GM21528 (cell line): ENCODE measurements at regions not wholly inside any gene's neighbourhood (a gene's known extent, or its start where the extent isn't known, plus 50 kb on each side); places are given as distances from the start of the nearest gene placed in this dataset.
"Not testable (repeated sequence)": the region's sequence is repeated elsewhere in the genome, so short reads cannot be mapped to it uniquely, and the experiment has no call there.

Experiments
- ATAC-seq: cut with Tn5 transposase; IDR thresholded peaks from one replicate; pipeline ENCODE4 v1.9.1; 2021; ENCODE audit warnings: mild to moderate bottlenecking, moderate library complexity; ENCODE audit not compliant: unreplicated experiment, low FRiP score

DNA sequence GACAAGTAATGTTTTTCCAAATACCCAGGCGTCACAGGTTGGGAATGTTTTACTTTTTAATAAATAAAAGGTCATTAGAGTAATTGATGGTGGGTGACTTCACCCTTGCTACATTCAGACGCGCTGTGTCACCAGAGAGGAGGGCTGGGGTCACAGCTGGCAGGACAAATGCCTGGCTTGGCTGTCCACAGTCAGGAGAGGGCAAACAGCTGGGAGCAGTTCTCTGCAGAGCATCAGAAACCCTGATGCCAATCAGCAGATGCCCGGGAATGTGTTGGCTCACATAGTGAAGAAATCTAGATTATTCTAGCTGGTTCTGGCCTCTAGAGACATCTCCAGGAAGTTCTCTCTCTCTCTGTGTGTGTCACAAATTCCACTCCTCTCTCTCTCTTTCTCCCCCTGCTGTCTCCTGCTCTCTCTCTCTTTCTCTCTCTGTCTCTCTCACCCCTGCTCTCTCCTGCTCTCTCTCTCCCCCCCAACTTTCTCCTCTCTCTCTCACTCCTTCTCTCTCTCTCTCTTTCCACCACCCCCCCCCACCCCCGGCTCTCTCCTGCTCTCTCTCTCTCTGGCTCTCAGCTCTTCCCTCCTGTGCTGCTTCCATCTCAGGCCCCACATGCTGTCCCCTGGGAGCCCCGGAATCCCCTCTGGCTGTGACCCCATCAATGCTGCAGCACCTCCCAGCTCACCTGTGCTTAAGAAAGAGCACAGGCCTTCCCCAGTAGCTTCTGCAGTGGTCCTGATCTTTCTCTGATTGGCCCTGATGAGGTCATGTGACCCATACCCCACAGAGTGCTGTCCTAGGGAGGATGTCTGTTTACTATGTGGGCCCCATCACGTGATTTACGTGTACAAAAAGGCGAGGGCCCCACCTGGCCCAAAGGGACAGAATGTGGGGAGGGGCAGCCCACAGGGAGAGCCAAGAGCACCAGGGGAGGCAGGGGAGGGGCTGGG is 331.5 kb downstream of the ADGRD1 start:
- not testable (repeated sequence) for ATAC-seq

GRCh38 chr12:131285905-131286295 is 332.2 kb downstream of the ADGRD1 start:
- not testable (repeated sequence) for ATAC-seq

- not testable (repeated sequence) for ATAC-seq
Measured at GRCh38 chr12:131286301-131286700, 332.6 kb downstream of the ADGRD1 start.

- ATAC-seq: no peak
Measured at GRCh38 chr12:131287015-131287937, 333.6 kb downstream of the ADGRD1 start.

DNA sequence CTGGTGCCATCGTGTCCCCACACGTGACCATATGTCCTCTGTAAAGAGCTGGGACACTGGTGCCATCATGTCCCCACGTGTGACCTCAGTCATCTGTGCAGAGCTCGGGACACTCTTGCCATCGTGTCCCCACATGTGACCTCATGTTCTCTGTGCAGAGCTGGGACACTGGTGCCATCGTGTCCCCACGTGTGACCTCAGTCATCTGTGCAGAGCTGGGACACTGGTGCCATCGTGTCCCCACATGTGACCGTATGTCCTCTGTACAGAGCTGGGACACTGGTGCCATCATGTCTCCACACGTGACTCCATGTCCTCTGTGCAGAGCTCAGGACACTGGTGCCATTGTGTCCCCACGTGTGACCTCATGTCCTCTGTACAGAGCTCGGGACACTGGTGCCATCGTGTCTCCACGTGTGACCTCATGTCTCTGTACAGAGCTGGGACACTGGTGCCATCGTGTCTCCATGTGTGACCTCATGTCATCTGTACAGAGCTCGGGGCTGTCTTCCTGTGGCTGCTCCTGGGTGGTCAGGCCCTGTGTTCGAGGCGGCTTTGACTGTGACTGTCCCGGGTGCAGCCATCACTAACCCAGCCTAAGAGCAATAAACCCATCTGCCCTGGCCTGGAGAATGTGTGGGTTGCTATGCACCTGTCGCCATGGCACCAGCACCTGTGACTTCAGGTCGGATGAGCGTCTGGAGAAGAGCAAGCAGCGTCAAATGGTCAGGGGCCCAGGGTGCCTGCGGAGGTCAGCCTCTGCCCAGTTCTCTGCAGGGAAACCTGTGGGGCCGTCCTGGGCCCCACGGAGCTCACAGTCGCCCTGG is 334.4 kb downstream of the ADGRD1 start:
- no peak for ATAC-seq

- ATAC-seq: not testable (repeated sequence)
Measured at GRCh38 chr12:131288765-131289695, 335.3 kb downstream of the ADGRD1 start.

DNA sequence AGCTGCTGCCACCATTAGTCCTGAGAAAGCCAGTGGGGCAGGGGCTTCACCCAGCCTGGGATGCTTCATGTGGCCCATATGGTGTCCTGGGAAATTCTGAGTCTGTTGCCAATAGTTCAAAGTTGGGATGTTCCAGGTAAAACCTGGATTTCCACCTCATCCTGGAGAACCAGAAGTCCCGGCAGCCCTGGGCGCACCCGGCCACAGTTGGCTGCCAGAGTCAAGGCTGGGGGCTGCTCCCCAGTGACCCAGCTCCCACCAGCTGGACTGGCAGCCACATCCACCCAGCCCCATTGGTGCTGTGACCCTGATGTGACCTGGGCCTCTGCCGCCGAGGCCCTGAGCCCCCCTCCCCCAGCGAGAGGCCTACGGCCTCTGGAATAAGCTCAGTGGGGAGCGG is 336.1 kb downstream of the ADGRD1 start:
- not testable (repeated sequence) for ATAC-seq

- ATAC-seq: no peak
Measured at GRCh38 chr12:131290255-131290959, 336.7 kb downstream of the ADGRD1 start.

GRCh38 chr12:131293071-131294015 is 339.6 kb downstream of the ADGRD1 start:
- ATAC-seq: not testable (repeated sequence)

DNA sequence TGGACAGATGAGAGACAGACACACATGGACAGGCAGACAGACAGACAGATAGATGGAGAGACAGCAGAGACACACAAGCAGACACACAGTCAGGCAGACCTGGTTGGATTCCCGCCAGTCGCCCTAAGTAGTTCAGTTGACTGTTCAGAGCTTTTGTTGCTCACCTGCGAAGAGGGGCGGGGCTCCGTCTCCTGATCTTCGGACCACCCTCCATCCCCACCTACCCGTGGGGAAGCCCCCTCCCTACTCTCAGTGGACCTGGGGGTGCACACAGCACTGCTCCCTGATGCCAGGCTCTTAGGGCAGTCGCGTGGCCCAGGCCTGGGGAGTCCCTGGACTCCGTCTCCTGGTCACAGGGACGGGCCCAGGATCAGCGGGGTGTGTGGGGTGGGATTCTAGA is 341.0 kb downstream of the ADGRD1 start:
- ATAC-seq: not testable (repeated sequence)

- not testable (repeated sequence) for ATAC-seq
Measured at GRCh38 chr12:131295117-131295516, 341.4 kb downstream of the ADGRD1 start.

- not testable (repeated sequence) for ATAC-seq
Measured at GRCh38 chr12:131295559-131295958, 341.9 kb downstream of the ADGRD1 start.

- ATAC-seq: not testable (repeated sequence)
Measured at GRCh38 chr12:131296136-131296535, 342.4 kb downstream of the ADGRD1 start.

DNA sequence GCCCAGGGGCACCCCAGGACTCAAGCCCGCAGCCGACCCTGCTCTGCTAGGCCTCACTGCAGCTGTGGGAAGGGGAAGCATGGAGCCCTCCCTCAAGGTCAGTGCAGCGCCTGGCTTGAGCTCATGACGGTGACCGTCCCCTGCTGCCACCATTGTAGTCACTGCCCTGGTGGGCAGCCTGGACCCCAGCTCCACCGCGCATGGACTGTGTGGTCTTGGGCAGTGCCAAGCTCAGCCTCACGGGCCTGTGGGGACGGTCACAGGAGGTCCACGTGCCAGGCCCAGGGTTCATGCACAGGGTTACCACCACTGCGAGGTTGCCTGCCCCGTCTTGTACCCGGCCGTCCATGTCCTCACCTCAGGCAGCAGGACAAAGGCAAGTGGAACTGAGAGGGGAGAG is 342.9 kb downstream of the ADGRD1 start:
- ATAC-seq: not testable (repeated sequence)

DNA sequence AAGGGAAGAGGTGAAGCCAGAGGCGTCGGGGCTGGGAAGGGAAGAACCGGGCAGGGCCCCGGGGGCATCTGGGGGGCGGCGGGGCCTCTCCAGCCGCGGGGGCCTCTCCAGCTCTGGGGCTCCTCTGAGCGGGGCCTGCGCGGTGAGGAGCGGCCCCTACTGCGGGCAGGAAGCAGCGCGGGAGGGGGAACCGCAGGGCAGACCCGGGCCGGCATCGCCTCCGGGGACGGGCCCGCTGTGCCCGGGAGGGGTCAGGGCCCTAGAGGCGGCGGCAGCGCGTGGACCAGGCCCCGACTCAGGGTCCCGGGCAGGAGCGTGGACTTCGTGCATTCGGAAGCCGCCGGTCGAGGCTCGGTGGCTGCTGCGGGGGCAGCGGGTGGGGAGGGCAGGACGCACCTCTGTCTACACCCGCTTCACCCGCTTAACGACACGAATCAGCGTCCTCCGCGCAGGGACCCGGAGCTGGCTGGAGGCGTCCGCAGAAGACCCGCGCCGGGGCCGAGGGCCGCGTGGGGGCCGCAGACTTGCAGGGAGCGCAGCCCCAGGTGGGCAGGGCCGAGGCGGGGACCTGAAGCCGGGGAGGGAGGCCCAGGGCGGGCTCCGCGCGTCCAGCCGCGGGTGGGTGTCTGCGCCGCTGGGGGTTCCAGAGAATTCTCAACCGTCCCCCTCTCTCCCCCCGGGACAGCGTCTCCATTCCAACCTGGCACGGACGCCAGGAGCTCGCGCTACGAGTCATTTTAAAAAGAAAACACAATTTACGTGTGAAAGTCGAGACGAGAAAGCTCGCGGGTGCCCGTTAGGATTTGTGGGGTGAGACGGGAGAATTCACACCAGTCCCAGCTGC is 345.0 kb downstream of the ADGRD1 start:
- not testable (repeated sequence) for ATAC-seq

DNA sequence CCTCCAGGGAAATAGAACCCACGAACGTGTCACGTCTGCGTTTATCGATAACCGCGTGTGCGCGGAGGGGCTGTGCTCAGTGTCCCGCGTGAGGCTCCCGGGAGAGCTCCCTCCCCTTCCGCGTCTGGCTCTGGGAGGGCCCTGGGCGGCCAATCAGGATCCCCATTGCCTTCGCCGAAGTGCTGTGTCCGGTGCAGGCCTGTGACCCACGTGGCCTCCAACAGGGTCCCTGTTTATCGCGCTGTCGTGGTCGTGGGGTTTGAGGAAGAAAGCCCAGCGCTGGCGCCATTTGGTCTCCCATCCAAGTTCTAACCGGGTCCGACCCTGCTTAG is 345.6 kb downstream of the ADGRD1 start:
- not testable (repeated sequence) for ATAC-seq

DNA sequence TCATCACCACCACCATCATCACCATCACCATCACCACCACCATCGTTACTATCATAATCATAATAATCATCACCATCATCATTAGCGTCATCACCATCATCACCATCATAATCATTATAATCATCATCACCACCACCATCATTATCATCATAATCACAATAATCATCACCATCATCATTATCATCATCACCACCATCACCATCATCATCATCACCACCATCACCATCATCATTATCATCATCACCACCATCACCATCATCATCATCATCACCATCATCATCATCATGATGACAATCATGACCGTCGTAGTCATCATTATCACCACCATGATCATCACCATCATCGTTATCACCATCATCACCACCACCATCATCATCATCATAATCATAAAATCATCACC is 349.9 kb downstream of the ADGRD1 start:
- ATAC-seq: not testable (repeated sequence)
